NCI-H446 (cell line): ENCODE measurements at regions not wholly inside any gene's neighbourhood (a gene's known extent, or its start where the extent isn't known, plus 50 kb on each side); places are given as distances from the start of the nearest gene placed in this dataset.

Experiments
- DNase-seq, 2 experiments: peaks; one replicate each; lab custom pipeline; 2025; lab: John Stamatoyannopoulos, UW

DNA sequence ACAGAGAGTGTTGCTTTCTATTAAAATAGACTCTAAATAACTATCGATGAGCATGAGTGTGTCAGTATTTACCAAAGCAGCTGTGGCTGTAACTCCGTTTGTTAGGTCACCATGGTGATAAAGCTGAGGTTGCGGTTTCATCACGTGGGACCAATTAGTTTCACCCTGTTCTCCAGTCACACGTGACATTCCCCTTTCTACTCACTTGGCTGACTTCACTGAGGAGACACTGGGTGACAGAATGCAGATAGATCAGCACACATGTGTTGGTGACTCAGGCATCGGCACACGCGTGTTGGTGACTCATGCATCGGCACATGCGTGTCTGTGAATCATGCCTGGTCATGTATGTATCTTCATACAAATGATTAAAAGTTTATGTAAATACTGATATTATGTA lies 285.4 kb downstream of the THBS2 start:
- DNase-seq, result no peak

DNA sequence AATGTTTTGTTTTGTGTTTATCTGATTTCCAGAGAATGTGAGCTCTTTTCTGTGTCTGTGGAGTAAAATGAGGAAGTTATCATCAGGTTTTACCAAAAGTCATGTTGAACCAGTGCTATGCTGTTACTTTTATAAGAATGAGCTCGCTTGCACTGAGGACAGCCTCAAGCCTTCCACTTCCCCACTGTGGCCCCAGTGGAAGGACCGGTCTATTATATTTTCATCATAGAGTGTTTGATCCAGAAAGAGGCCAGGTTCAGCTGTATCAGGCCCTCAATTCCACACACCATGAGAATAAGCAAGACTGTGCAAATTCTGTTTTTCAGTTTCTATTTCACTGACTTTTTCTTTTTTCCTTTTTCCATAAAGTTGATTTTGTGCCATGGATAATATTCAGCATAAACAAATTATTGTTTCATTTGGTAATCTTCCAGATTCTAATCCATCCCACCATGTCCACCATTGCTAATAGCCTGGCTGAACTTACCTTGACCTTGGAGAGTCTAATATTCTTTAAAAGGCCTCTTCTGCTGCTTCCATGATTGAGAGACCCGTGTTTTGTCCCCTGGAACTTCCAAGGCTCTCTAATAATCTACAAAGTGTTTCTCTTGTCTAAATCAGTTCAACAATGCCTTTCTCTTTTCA lies 286.2 kb downstream of the THBS2 start:
- no peak for DNase-seq

DNA sequence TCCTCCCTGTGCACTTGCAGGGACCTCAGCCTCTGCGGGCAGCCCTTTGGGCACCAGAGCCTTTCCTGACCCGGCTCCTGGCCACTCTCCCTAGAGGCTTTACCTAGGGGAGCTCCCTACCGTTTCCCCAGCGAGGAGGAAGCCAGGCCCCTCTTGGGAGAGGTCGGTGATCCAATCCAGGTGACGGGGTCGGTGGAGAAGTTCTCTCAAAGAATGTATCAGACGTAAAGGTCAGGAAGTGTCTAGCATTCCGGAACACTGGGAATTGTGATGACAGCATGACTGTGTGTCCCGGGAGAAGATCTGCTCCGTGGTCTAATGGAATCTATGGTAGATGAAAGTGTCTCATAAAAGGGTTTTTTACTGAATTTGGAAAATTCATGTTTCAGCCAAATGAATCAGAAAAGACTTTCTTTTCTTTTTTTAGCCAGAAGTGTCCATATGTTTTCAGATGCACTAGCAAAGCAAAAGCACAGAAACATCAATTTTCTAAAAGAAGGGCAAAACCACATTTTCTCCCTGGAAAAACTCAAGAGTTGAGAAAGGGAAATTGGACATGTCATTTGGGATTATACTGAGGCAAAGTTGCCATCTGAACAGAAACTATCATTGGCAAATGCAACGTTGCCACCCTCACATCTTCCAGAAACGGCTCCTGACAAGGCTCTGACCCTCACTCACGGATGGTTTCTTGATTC lies 289.4 kb downstream of the THBS2 start:
- no peak for DNase-seq

DNA sequence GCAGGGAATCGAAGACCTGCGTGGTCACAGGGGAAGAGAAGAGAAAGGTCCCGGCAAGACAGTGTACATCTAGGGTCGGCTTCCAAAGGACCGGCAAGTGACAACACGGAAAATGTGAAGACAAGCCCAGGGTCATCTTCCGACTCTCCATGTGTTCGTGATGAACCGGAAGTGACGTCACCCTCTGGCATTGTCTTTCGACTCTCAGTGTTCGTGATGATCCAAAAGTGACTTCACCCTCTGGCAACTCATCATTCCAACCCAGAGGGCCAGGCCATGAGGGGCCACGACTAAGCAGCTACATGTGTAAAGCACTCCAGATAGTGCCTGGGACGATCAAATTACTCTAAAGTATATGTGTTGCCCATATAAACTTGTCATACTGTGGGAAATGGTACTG lies 290.8 kb downstream of the THBS2 start:
- no peak for DNase-seq

DNA sequence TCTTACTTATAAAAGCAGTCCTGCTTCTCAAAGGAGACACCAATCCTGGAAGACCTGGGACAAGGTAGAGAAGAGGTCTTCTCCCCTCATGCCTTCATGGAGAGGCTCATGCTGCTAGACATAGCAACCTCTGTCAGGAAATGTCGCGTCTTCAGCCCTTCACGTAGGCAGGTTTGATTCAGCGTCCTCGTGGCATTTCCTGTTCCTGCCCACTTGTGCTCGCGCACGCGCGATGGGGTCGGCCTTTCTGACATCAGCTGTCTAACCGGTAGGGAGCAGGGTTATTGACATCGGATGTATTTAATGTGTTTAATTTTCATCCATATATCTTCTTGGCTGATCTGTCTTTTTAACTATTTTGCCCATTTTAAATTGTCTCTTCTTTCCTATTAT lies 292.4 kb downstream of the THBS2 start:
- DNase-seq, result no peak

DNA sequence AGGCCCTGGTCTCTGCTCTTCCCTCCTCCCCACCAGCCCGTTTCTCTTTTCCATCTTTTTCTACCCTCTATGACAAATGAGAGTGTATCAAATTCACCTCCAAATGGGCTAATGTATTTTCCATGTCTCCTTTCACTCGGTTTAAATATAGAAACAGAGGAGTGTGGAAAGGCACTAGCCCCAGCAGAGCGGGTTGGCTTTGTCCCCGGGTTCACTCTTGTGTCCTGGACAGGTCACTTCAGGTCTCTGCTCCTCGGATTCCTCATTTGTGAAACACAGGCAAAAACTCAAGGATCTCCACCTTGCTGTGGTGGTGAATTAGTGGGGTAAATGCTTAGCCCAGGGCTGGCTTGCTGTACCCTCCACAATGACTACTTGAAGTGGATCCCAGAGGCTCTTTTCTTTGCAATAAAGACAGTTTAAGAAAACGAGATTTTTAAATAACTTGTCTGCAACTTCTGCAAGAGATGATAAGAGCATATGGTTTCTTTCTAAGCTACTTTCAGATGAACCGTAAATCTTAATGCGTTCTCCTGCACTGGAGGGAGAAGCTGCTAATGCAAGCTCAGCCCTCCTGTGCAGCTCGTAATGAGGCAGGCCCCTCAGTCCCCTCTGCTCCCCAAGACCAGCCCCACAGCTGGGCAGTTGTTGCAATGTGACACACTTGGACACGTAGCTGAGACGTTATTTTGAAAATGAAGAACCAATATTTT lies 292.9 kb downstream of the THBS2 start:
- no peak for DNase-seq

DNA sequence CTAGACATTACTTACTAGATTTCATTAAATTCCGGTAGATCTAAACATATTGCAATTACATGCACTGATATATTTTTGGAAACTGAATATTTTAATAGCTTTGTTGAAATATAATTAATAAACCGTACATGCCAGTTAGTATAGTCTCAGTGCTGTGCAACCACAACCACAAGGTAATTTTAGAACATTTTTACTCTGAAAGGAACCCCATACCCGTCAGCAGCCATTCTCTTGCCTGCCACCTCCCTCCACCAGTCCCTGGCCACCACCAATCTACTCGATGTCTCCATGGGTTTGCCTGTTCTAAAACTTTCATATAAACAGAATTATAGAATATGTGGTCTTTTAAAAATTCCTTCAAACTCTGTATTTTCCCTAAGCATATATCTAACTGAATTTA lies 293.9 kb downstream of the THBS2 start:
- DNase-seq, result no peak

DNA sequence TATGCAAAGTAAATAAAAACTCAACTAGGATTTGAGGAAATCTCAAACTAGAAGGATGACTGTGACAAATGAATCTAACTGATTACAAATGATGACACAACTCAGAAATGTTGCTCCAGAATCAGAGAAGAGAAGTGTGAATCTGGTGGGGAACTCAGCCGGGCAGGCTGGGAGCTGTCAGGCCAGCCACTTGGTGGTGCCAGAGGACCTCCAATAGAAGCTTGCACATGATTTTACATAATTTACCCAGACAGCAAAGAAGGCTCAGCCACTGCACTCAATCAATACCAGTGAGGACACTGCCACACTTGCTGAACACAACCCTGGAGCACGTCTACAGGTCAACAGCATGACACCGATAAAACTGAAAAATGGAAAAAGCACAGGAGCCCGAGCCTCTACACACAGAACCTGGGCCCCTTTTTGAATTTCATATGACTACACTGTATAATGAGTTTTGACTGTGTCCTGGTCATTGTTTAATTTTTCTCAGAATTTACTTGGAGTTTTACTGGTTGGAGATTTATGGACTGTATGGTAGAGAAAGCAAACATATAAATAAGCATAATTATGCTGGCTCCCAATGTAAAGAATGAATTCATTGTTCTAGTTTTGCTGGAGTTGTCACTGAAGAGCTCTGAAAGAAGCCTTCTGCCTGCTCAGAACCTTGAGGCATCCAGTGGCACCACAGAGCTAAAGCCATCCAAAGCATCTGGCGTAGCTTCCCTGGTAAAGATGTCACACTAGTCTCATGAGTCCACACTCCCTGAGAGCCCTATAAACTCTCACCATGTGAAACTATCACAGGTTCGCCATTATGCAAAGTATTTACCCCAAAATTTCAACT lies 296.5 kb downstream of the THBS2 start:
- DNase-seq, result peak in 1 of 2 experiments; percentile 24

DNA sequence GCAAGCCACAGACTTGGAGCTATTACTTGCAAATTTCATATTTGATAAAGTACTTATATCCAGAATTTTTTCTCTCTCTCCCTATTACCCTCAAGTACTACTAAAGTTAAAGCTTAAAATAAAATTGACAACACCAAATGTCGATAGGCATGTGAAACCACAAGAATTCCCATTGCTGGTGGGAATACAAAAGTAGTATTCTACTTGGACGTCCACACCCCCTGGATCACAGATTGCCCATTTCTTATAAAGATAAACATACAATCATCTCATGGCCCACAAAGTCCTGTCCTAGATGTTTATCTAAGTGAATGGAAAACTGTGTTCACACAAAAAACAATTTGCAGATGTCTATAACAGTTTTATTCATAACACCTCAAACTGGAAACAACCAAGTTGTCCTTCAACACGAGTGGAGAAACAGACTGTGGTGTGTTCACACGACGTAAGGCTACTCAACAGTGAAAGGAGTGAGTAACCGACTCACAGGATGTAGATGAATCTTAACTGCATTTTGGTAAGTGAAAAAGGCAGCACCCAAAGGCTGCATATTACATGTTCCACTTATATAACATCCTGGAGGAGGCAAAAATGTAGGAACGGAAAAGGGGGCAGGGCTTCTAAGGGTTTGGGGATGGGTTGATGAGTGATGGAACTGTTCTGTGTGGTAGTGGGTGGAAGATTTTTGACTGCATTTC lies 297.4 kb downstream of the THBS2 start:
- no peak for DNase-seq

DNA sequence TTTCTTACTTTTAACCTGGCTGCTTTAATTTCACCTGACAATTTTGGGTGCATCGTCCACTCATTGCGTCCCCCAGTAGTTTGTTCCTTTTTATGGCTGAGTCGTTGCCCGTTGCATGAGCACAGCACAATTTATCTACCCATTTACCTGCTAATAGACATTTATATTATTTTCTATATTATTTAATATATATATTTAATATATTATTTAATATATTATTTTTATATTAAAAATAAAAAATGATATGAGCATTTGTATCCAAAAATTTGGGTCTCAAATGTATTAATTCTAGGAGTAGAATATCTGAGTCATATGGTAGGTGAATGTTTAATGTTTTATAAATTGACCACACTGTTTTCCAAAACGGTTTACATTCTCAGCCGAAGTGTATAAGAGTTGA lies 300.2 kb downstream of the THBS2 start:
- DNase-seq, result no peak

DNA sequence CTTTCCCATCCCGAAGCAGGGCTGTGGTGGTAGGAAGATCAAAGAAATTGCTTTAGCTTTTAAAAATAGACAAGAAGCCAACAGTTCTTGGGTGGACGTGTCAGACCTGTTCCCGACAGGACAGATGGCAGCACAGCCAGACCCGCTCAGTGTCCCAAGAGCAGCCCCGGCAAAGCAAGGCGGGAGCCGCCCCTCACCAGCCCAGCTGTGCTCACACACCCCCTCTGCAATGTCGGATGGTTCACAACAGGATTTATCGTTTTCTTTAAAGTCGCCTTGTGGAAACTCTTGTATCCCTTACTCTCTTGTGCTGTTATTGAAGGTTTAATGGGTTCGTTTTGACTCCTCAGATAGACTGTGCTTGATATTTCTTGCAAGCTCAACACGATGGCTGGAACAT lies 302.4 kb downstream of the THBS2 start:
- DNase-seq, result no peak

DNA sequence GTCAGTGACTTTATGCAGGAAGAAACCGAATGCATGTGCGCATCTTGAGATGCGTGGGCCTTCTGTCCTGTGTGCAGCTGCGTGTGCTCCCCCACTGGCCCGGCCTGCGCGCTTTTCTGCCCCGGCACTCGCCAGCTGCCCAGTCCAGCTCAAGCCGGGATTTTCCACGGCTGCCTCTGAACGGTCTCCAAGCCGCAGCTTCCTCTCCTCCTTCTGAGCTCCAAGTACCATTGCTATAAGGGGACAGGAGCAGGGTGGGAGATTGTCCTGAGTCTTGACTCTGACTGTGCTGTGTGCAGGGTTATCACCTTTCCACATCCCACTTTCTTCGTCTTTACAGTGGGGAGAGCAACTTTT lies 302.8 kb downstream of the THBS2 start:
- no peak for DNase-seq

DNA sequence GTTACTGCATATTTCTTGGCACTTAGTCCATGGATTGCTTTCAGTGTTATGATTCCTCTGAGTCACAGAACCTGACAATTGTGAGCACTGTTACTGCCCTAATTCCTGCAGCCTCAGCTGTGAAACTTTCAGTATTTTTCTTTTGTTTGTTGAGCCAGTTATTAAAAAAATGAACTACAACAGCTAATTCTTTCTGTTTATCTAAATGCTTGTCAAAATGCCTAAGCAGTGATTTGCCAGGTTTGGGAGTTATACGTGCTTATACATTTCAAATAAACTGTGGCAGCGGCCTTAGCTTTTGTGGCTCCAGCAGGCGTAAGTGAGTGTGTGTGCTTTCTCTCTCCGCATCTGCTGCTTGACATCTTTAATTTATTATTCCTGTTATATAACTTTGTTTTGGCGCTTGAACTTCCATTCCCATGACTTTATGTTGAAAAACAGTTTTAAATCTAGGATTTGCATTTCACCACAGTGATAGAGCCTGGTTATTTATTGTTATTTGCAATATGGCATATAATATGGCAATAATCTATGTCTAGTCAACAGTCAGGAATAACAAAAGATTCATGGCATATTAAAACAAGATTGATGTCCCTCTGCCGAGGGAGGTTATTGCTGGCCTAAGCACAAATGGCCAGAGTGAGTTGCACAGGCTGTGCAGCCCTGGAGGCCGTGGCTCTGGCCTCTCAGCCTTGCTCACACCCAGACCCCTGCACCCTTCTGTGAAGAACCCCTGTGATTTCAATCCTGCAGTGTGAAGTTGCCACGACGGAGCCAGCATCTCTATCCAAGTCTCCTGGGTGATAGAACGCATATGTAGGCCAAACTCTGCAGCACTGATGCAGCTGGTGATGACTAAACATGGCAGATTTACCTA lies 303.4 kb downstream of the THBS2 start:
- DNase-seq, result no peak

DNA sequence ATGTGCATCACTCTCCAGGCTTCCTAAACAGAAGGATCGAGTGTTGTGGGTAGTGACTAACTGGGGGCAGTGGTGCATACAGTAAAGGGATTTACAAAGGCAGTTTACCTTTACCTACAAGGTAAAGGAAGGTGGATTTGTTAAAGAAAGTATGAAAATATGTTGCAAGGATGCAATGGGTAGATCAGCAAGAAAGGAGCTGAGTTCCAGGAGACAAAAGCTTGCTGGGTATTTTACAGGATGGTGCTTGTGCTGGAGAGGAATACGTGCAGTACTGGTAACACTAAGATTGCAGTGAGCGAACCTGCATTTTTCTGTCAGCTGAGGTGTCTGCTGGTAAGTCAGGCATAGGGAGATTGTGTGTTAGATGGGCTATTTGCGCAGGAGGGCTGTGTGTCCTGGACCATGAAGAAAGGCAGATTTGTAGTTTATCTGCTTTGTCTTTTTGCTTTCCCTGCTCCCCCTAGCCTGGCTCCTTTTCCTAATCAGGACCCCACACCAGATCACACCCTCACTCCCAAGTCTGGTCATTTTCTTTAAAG lies 304.6 kb downstream of the THBS2 start:
- DNase-seq, result no peak

DNA sequence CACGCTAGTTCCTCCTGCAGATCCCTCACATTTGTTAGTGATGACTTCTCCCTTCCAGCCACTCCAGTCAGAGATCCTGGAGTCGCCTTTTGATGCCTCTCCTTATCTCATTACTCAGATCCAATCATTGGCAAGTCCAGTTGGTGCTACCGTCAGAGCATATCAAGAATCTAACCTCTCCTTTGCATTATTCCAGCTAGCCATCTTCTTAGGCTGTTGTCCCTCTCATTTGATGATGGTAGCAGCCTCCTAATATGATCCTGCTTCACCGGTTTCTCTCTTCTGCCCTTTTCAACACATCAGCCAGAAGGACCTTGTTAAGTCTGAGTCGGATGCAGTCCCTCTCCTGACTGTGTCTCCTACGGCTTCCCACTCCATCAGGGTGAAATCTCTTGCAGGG lies 305.6 kb downstream of the THBS2 start:
- no peak for DNase-seq

DNA sequence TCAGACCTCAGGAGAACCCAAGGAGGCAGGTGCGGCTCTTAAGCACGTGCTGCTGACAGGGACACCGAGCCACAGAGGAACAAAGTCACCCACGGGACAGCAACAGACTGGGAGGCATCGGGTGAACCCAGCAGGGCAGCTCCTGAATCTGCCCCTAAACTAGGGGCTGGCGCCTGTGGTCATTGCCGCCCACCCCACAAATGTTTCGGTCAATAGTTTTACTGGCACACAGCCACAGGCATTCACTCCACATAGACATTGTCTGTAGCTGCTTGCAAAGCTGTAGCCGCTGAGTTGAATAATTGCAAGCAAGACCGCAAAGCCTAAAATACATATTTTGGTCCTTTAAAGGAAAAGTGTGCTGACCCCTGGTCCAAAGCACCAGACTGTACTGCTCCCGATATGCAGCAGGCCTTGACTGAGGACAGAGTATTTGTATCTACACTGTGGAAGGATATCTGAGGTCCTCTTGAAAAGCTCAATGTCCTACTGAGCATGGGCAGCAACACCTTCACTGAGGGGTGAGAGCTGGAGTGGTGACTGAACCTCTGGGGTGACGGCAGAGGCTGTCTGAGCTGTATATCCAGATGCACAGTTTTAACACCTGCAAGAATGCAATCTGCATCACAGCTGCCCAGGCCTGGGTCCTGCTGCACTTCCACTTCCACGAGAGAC lies 310.3 kb downstream of the THBS2 start:
- no peak for DNase-seq

DNA sequence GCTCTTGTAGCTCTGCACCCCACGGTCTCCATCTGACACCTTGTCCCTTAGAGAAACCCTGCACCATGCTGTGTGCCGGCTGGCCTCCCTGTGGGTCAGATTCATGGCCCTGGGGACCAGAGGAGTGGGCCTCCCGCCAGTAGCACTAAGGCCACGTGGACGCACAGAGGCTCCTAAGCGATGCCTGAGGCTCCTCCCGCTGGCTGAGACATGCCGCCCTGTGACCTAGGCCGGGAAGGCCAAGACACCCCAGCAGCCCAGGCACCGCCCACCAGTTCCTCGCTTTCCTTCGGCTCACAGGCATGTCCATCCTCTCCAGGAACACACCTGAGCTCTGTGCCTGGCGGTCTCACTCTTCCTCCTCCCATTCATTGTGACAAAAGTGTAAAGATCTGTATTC lies 311.0 kb downstream of the THBS2 start:
- no peak for DNase-seq

DNA sequence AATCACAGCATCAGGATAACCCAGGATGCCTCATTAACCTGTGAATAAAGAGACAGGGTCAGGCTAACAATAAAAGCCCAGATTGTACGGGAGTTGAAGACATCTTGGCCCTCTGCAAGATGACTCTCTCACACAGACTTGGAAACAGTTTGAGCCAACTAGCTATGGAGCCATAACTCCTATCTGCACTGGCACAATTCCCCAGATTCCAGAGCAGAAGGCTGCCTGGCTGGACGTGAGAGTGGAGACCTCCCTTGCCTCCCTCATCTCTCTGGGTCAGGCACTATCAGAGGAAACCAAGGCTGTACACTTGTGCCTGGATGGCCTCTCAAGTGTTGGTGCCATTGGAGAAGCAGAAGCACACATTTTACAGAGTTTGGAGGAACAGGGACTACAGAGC lies 312.6 kb downstream of the THBS2 start:
- DNase-seq, result no peak

DNA sequence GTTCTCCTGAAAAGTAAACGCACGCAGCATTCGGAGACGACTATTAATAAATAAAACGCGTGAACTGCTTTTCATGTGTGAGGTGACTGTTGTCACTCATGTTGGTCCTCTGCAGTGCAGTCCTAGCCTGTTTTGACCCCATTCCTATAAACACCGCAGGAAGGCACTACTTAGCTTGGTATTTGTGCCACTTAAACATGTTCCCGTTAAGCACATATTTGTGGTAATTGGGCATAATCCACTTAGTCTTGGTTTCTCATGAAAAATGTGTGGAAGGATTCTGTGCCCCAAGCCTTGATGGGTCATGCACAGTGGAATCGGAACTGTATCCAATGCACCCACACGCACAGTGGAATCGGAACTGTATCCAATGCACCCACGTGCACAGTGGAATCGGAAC lies 313.9 kb downstream of the THBS2 start:
- DNase-seq, result no peak

DNA sequence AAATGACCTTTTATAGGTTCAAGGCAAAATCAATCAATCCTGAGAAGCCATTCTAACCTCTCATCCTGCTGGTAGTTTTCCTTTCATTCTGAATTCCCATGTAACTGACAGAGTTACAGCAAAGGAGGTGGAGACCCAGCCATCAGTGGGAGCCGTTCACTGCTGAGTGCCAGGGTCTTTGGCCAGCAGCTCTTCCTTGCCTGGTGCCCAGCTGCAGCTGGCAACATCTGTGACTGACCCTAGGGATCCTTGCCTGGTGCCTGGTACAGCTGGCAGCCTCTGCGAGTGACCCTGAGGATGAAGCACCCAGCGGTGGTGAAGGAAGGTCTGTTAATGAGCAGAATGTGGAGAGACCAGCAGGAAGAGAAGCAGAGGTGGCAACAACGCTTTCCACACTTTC lies 314.6 kb downstream of the THBS2 start:
- no peak for DNase-seq
